ENCODE measurements at regions not wholly inside any gene's neighbourhood (a gene's known extent, or its start where the extent isn't known, plus 50 kb on each side); places are given as distances from the start of the nearest gene placed in this dataset.

- 69 to 71% methylated on average over 5 of the region's 5 CpGs for WGBS, 2 donors
- H3K27me3 ChIP-seq = no peaks in the 10 kb centered on the region
- intact Hi-C loops (cut with DNase I) = no loop called here
- no peaks in the 10 kb centered on the region for H3K36me3 ChIP-seq
- DNase-seq = no peak
- peaks cover 0 to 7% (median 0%) of the 10 kb centered on the region in 4 donors for H3K9me3 ChIP-seq
- H3K4me1 ChIP-seq = no peaks in the 10 kb centered on the region
- no peak overlapping the region for H3K27ac ChIP-seq
- H3K4me3 ChIP-seq = no peak overlapping the region
- TF ChIP-seq POLR2A (IDR thresholded peaks at IDR 0.05) = no peak
- TF ChIP-seq EP300 (IDR thresholded peaks at IDR 0.05) = no peak
- no peak for TF ChIP-seq CTCF (IDR thresholded peaks at IDR 0.05)
- TF ChIP-seq POLR2AphosphoS5 (IDR thresholded peaks at IDR 0.05) = no peak
Observed at GRCh38 chr16:62720651-62721050, 684.4 kb upstream of the CDH8 start.

- Histone ChIP-seq H3K4me1 (no peaks in the 10 kb centered on the region), H3K4me3 (no peak overlapping the region), H3K27me3 (no peaks in the 10 kb centered on the region), H3K9me3 (no peaks in the 10 kb centered on the region), H3K36me3 (no peaks in the 10 kb centered on the region), H3K27ac (no peak overlapping the region)
- DNase-seq = no peak
- 73 to 76% methylated on average over 2 of the region's 2 CpGs for WGBS, 2 donors
- no peak for TF ChIP-seq EP300 (IDR thresholded peaks at IDR 0.05)
- TF ChIP-seq POLR2A (IDR thresholded peaks at IDR 0.05) = no peak
- TF ChIP-seq POLR2AphosphoS5 (IDR thresholded peaks at IDR 0.05) = no peak
- intact Hi-C loops (cut with DNase I) = no loop called here
Observed at GRCh38 chr16:62717026-62717425, 680.8 kb upstream of the CDH8 start.

GRCh38 chr16:62715701-62716100 lies 679.5 kb upstream of the CDH8 start:
- 74 to 85% methylated on average over 1 of the region's 1 CpG for WGBS, 2 donors
- no peak for DNase-seq
- intact Hi-C loops (cut with DNase I) = no loop called here

GRCh38 chr16:62712566-62712965 lies 676.3 kb upstream of the CDH8 start:
- no peak for DNase-seq
- WGBS, 2 donors = 70 to 72% methylated on average over 1 of the region's 1 CpG
- Histone ChIP-seq H3K9me3 (no peaks in the 10 kb centered on the region), H3K4me1 (no peaks in the 10 kb centered on the region), H3K4me3 (no peak overlapping the region), H3K36me3 (no peaks in the 10 kb centered on the region), H3K27me3 (no peaks in the 10 kb centered on the region), H3K27ac (no peak overlapping the region)
- intact Hi-C loops (cut with DNase I) = no loop called here
- no peak for TF ChIP-seq POLR2A (IDR thresholded peaks at IDR 0.05)
- no peak for TF ChIP-seq POLR2AphosphoS5 (IDR thresholded peaks at IDR 0.05)
- no peak for TF ChIP-seq EP300 (IDR thresholded peaks at IDR 0.05)
- no peak for TF ChIP-seq CTCF (IDR thresholded peaks at IDR 0.05)

More at GRCh38 chr16:62715701-62716100, 679.5 kb upstream of the CDH8 start:
- TF ChIP-seq POLR2A (IDR thresholded peaks at IDR 0.05) (no peak), EP300 (IDR thresholded peaks at IDR 0.05) (no peak), CTCF (IDR thresholded peaks at IDR 0.05) (no peak), POLR2AphosphoS5 (IDR thresholded peaks at IDR 0.05) (no peak)
- no peak overlapping the region for H3K27ac ChIP-seq
- no peak overlapping the region for H3K4me3 ChIP-seq
- no peaks in the 10 kb centered on the region for H3K36me3 ChIP-seq
- no peaks in the 10 kb centered on the region for H3K27me3 ChIP-seq
- H3K4me1 ChIP-seq = no peaks in the 10 kb centered on the region
- no peaks in the 10 kb centered on the region for H3K9me3 ChIP-seq

- no peaks in the 10 kb centered on the region for H3K36me3 ChIP-seq
- no peak for DNase-seq
- no peaks in the 10 kb centered on the region for H3K4me1 ChIP-seq
- no peak overlapping the region for H3K4me3 ChIP-seq
- intact Hi-C loops (cut with DNase I) = no loop called here
- WGBS, 2 donors = 86 to 91% methylated on average over 8 of the region's 8 CpGs
- no peaks in the 10 kb centered on the region for H3K27me3 ChIP-seq
- H3K27ac ChIP-seq = no peak overlapping the region
- H3K9me3 ChIP-seq = no peaks in the 10 kb centered on the region
- no peak for TF ChIP-seq EP300 (IDR thresholded peaks at IDR 0.05)
Observed at GRCh38 chr16:62711797-62712196, 675.6 kb upstream of the CDH8 start.

- H3K27me3 ChIP-seq = no peaks in the 10 kb centered on the region
- no peaks in the 10 kb centered on the region for H3K9me3 ChIP-seq
- TF ChIP-seq CTCF (IDR thresholded peaks at IDR 0.05) (no peak), EP300 (IDR thresholded peaks at IDR 0.05) (no peak), POLR2AphosphoS5 (IDR thresholded peaks at IDR 0.05) (no peak), POLR2A (IDR thresholded peaks at IDR 0.05) (no peak)
- intact Hi-C loops (cut with DNase I) = no loop called here
- H3K27ac ChIP-seq = no peak overlapping the region
- no peaks in the 10 kb centered on the region for H3K36me3 ChIP-seq
- H3K4me1 ChIP-seq = no peaks in the 10 kb centered on the region
- H3K4me3 ChIP-seq = no peak overlapping the region
- 67 to 85% methylated on average over 8 of the region's 8 CpGs for WGBS, 2 donors
- no peak for DNase-seq
Observed at GRCh38 chr16:62709794-62710193, 673.6 kb upstream of the CDH8 start.
